ENCODE measurements at regions not wholly inside any gene's neighbourhood (a gene's known extent, or its start where the extent isn't known, plus 50 kb on each side); places are given as distances from the start of the nearest gene placed in this dataset.

- DNase-seq (no peak), ATAC-seq (no peak)
- H3K9me3 ChIP-seq = no peaks in the 10 kb centered on the region
- no peak overlapping the region for H3K27ac ChIP-seq
- no peaks in the 10 kb centered on the region for H3K4me1 ChIP-seq
- no peaks in the 10 kb centered on the region for H3K36me3 ChIP-seq
- intact Hi-C loops (cut with DNase I) = no loop called here
- H3K27me3 ChIP-seq = peaks cover 0 to 3% of the 10 kb centered on the region in 2 donors
- TF ChIP-seq POLR2A (IDR thresholded peaks at IDR 0.05) (no peak), CTCF (IDR thresholded peaks at IDR 0.05) (no peak)
- 16% methylated on average over 1 of the region's 1 CpG for WGBS (ENCODE audit: insufficient coverage, low coverage, low lambda C conversion rate, missing lambda C conversion rate)
- H3K4me3 ChIP-seq = no peak overlapping the region
Measured at GRCh38 chr4:31366041-31366440, 645.9 kb downstream of the PCDH7 start.

GRCh38 chr4:31370866-31371465, 650.8 kb downstream of the PCDH7 start:
- intact Hi-C loops (cut with DNase I) = no loop called here
- ATAC-seq = peak; percentile 72 to 83 (median 80)
- no peak for DNase-seq
- Histone ChIP-seq H3K4me1 (no peaks in the 10 kb centered on the region), H3K27me3 (peaks cover 0 to 3% of the 10 kb centered on the region in 2 donors), H3K27ac (no peak overlapping the region), H3K9me3 (no peaks in the 10 kb centered on the region), H3K4me3 (no peak overlapping the region), H3K36me3 (no peaks in the 10 kb centered on the region)
- TF ChIP-seq CTCF (IDR thresholded peaks at IDR 0.05) (peak; percentile 47 to 80 (median 68)), POLR2A (IDR thresholded peaks at IDR 0.05) (no peak)
- WGBS (ENCODE audit: insufficient coverage, low coverage, low lambda C conversion rate, missing lambda C conversion rate) = 47% methylated on average over 3 of the region's 3 CpGs

GRCh38 chr4:31374256-31374960, 654.2 kb downstream of the PCDH7 start:
- ATAC-seq = no peak
- H3K36me3 ChIP-seq = no peaks in the 10 kb centered on the region

GRCh38 chr4:31375936-31376335, 655.8 kb downstream of the PCDH7 start:
- H3K9me3 ChIP-seq = no peaks in the 10 kb centered on the region
- no peak overlapping the region for H3K27ac ChIP-seq
- intact Hi-C loops (cut with DNase I) = no loop called here
- TF ChIP-seq POLR2A (IDR thresholded peaks at IDR 0.05) (no peak), CTCF (IDR thresholded peaks at IDR 0.05) (no peak)
- DNase-seq (no peak), ATAC-seq (no peak)
- H3K4me1 ChIP-seq = no peaks in the 10 kb centered on the region
- 27% methylated on average over 5 of the region's 5 CpGs for WGBS (ENCODE audit: insufficient coverage, low coverage, low lambda C conversion rate, missing lambda C conversion rate)
- H3K27me3 ChIP-seq = no peaks in the 10 kb centered on the region
- no peak overlapping the region for H3K4me3 ChIP-seq
- no peaks in the 10 kb centered on the region for H3K36me3 ChIP-seq

More at GRCh38 chr4:31374256-31374960, 654.2 kb downstream of the PCDH7 start:
- no peak for DNase-seq
- no peak for TF ChIP-seq POLR2A (IDR thresholded peaks at IDR 0.05)
- no peak for TF ChIP-seq CTCF (IDR thresholded peaks at IDR 0.05)
- H3K9me3 ChIP-seq = no peaks in the 10 kb centered on the region
- 56% methylated on average over 3 of the region's 3 CpGs for WGBS (ENCODE audit: insufficient coverage, low coverage, low lambda C conversion rate, missing lambda C conversion rate)
- H3K27me3 ChIP-seq = peaks cover 0 to 3% of the 10 kb centered on the region in 2 donors
- no peaks in the 10 kb centered on the region for H3K4me1 ChIP-seq
- H3K27ac ChIP-seq = no peak overlapping the region
- intact Hi-C loops (cut with DNase I) = no loop called here
- no peak overlapping the region for H3K4me3 ChIP-seq

Data from right lobe of liver (tissue), 6 donors.